B cell (primary cell): ENCODE measurements at regions not wholly inside any gene's neighbourhood (a gene's known extent, or its start where the extent isn't known, plus 50 kb on each side); places are given as distances from the start of the nearest gene placed in this dataset.

ENCODE experiments used
- ATAC-seq: fragments of 200-7000 bp; cut with Tn5 transposase; one replicate; pipeline ENCODE4 v1.10.0; 2021; ENCODE audit warnings: low read depth, mild to moderate bottlenecking, moderate number of reproducible peaks, moderate library complexity
- CTCF ChIA-PET: fragments of 350-600 bp; sonication (Branson Sonifier 250); formaldehyde crosslinking; loops from one replicate; lab custom pipeline; 2021; ENCODE audit warnings: antibody characterized with exemption, inconsistent platforms; lab: Charles Lee
- POLR2A ChIA-PET: fragments of 350-600 bp; sonication (Branson Sonifier 250); formaldehyde crosslinking; loops from one replicate; lab custom pipeline; 2021; ENCODE audit warnings: antibody characterized with exemption; lab: Charles Lee
- DNase-seq: peaks from one replicate; pipeline ENCODE4 v3.0.0; 2013
- H2AFZ ChIP-seq: 2 replicates; pipeline ENCODE4 v1.6.1; 2012; ENCODE audit warnings: mild to moderate bottlenecking, low read depth, low read length; ENCODE audit not compliant: insufficient read depth, poor library complexity, severe bottlenecking
- H3K27ac ChIP-seq, 2 donors: 1 replicate in 1 of 2; 2 replicates in 1 of 2; pipeline ENCODE4 v1.5.1; 2012 to 2013; ENCODE audit warnings: low read length in 2 of 2, mild to moderate bottlenecking in 2 of 2, moderate library complexity in 1 of 2
- H3K27me3 ChIP-seq, 4 experiments: fragments of 200-600 bp in 1 of 4; sonication (generic) in 1 of 4; replicated peaks in 1 of 4; 1 replicate in 2 of 4; 2 replicates in 2 of 4; pipeline versions ENCODE4 v1.6.1 to v1.7.0; 2013 to 2016; ENCODE audit warnings: low read length in 3 of 4, mild to moderate bottlenecking in 2 of 4, mixed read lengths in 1 of 4, moderate library complexity in 1 of 4; ENCODE audit not compliant: insufficient read depth in 4 of 4, control insufficient read depth in 3 of 4; ENCODE audit errors: control extremely low read depth in 1 of 4
- H3K36me3 ChIP-seq, 2 experiments: replicated peaks in 1 of 2; 1 replicate in 1 of 2; 2 replicates in 1 of 2; pipeline versions ENCODE4 v1.6.1 to v1.7.1; 2013; ENCODE audit warnings: low read length in 1 of 2; ENCODE audit not compliant: insufficient read depth in 2 of 2, control insufficient read depth in 1 of 2; ENCODE audit errors: control extremely low read depth in 1 of 2, extremely low read depth in 1 of 2
- H3K4me1 ChIP-seq, 2 donors: fragments of 200-600 bp in 1 of 2; sonication (generic) in 1 of 2; 1 replicate in 1 of 2; 2 replicates in 1 of 2; pipeline versions ENCODE4 v1.5.1 to v1.6.1; 2013 to 2017; ENCODE audit warnings: low read length in 2 of 2; ENCODE audit not compliant: control insufficient read depth in 2 of 2, insufficient read depth in 2 of 2
- H3K4me2 ChIP-seq: replicated peaks from 2 replicates; pipeline ENCODE3; 2012; ENCODE audit warnings: mild to moderate bottlenecking, low read depth, low read length; ENCODE audit not compliant: poor library complexity, severe bottlenecking
- H3K4me3 ChIP-seq, 5 experiments: fragments of 200-600 bp in 1 of 5; sonication (generic) in 1 of 5; 1 replicate in 3 of 5; 2 replicates in 2 of 5; pipeline versions ENCODE4 v1.5.1 to v1.7.0; 2011 to 2016; ENCODE audit warnings: low read length in 4 of 5, mild to moderate bottlenecking in 4 of 5, low read depth in 2 of 5, control low read depth in 1 of 5, moderate library complexity in 1 of 5; ENCODE audit not compliant: insufficient read depth in 1 of 5; ENCODE audit errors: control extremely low read depth in 1 of 5, extremely low read depth in 1 of 5
- H3K79me2 ChIP-seq: fragments of 200-600 bp; sonication (generic); one replicate; pipeline ENCODE4 v1.6.0; 2016; ENCODE audit warnings: low read length; ENCODE audit not compliant: control insufficient read depth, insufficient read depth
- H3K9ac ChIP-seq: fragments of 200-600 bp; sonication (generic); 2 replicates; pipeline ENCODE4 v1.6.1; 2017; ENCODE audit warnings: mild to moderate bottlenecking, low read length, moderate library complexity
- H3K9me3 ChIP-seq, 3 donors: one replicate each; pipeline versions ENCODE4 v1.6.1 to v1.7.1; 2013; ENCODE audit warnings: low read length in 2 of 3; ENCODE audit not compliant: control insufficient read depth in 2 of 3, insufficient read depth in 1 of 3; ENCODE audit errors: control extremely low read depth in 1 of 3
- H4K20me1 ChIP-seq: 2 replicates; pipeline ENCODE4 v1.6.0; 2012; ENCODE audit warnings: mild to moderate bottlenecking, low read length; ENCODE audit not compliant: insufficient read depth, control insufficient read depth, poor library complexity, severe bottlenecking
- H3K27ac Mint-ChIP-seq: one replicate; pipeline ENCODE4 v1.8.0; 2021; ENCODE audit warnings: mixed read lengths
- H3K27me3 Mint-ChIP-seq: one replicate; pipeline ENCODE4 v1.8.0; 2021; ENCODE audit warnings: mixed read lengths
- H3K4me1 Mint-ChIP-seq: one replicate; pipeline ENCODE4 v1.8.0; 2021; ENCODE audit warnings: mixed read lengths
- H3K4me3 Mint-ChIP-seq: one replicate; pipeline ENCODE4 v1.8.0; 2021; ENCODE audit warnings: mixed read lengths
- H3K9me3 Mint-ChIP-seq: one replicate; pipeline ENCODE4 v1.8.0; 2022; ENCODE audit warnings: mixed read lengths; ENCODE audit not compliant: insufficient read depth
- EZH2 ChIP-seq: IDR thresholded peaks from 2 replicates; pipeline ENCODE4 v1.6.1; 2012; ENCODE audit warnings: borderline replicate concordance, low read depth, mild to moderate bottlenecking, moderate library complexity, low read length; ENCODE audit not compliant: insufficient read depth, poor library complexity, severe bottlenecking
- WGBS: methylation state at CpG from one replicate; pipeline ENCODE4 v1.1.5; 2013; ENCODE audit warnings: missing lambda C conversion rate; ENCODE audit not compliant: insufficient coverage; 5-methylcytosine and 5-hydroxymethylcytosine counted together
- intact Hi-C: fragments of 100-400 bp; cut with micrococcal nuclease; formaldehyde crosslinking; loops from one replicate; pipeline ENCODE4 v1.10.0; 2022
- TF ChIP-seq, protein P1 (sequence below): fragments of 200-600 bp; IDR thresholded peaks from one replicate; pipeline ENCODE4 v1.8.0; 2022; ENCODE audit warnings: antibody characterized with exemption, mild to moderate bottlenecking

DNA sequence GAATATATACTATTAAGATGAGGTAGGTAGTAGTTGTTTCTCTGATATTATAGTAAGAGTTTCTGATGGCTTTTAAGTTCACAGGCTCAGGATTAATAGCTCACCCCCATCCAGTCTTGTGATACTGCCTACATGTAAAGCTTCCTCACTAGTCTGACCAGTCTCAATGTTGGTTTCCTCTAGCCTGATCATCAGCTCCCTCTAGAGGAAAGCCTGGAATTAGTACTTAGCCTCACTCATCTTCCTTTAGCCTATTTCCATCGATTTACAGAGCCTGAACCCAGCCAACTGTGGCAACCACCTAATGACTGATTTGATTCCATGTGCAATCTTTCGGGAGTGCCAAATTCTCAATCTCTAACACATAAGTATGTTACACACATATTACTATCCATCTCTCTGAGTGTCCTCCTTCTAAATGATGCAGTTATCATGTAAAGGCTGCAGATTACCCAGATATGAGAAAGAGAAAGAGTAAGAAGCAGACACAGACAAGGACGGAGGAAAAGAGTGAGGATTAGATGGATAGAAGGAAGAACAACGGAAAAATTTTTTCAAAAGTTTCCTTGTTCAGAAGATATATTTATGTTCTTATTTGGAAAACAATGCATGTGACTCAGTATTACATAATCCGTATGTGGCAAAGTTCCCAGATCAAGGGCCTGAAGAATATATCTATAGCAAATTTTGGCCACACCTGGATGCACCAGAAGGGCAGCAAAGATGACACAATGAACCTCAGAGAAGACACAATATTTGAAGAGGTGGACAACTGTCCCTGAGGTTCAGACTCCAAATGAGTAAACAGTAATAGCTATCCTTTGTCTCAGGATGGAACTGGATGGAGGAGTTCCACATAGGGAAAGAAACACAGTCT lies 333.7 kb downstream of the ELAVL2 start:
- no peak overlapping the region for H3K4me3 ChIP-seq
- Mint-ChIP-seq H3K27ac (no peak overlapping the region), H3K4me1 (no peaks in the 10 kb centered on the region), H3K27me3 (no peaks in the 10 kb centered on the region), H3K4me3 (no peak overlapping the region), H3K9me3 (no peaks in the 10 kb centered on the region)
- intact Hi-C loops: no loop called here
- no peaks in the 10 kb centered on the region for H3K9me3 ChIP-seq
- H3K36me3 ChIP-seq: no peaks in the 10 kb centered on the region
- ATAC-seq: no peak
- H3K9ac ChIP-seq: no peak overlapping the region
- TF ChIP-seq EZH2: no peak
- TF ChIP-seq, protein P1, sequence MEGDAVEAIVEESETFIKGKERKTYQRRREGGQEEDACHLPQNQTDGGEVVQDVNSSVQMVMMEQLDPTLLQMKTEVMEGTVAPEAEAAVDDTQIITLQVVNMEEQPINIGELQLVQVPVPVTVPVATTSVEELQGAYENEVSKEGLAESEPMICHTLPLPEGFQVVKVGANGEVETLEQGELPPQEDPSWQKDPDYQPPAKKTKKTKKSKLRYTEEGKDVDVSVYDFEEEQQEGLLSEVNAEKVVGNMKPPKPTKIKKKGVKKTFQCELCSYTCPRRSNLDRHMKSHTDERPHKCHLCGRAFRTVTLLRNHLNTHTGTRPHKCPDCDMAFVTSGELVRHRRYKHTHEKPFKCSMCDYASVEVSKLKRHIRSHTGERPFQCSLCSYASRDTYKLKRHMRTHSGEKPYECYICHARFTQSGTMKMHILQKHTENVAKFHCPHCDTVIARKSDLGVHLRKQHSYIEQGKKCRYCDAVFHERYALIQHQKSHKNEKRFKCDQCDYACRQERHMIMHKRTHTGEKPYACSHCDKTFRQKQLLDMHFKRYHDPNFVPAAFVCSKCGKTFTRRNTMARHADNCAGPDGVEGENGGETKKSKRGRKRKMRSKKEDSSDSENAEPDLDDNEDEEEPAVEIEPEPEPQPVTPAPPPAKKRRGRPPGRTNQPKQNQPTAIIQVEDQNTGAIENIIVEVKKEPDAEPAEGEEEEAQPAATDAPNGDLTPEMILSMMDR: no peak
- H3K79me2 ChIP-seq: no peaks in the 10 kb centered on the region
- no peaks in the 10 kb centered on the region for H4K20me1 ChIP-seq
- no peak for DNase-seq
- ChIA-PET CTCF (no interaction called here), POLR2A (no interaction called here)
- no peaks in the 10 kb centered on the region for H3K27me3 ChIP-seq
- no peak overlapping the region for H3K27ac ChIP-seq
- no peak overlapping the region for H3K4me2 ChIP-seq
- no peak overlapping the region for H2AFZ ChIP-seq
- WGBS: 60% methylated on average over 3 of the region's 5 CpGs
- H3K4me1 ChIP-seq: no peaks in the 10 kb centered on the region

DNA sequence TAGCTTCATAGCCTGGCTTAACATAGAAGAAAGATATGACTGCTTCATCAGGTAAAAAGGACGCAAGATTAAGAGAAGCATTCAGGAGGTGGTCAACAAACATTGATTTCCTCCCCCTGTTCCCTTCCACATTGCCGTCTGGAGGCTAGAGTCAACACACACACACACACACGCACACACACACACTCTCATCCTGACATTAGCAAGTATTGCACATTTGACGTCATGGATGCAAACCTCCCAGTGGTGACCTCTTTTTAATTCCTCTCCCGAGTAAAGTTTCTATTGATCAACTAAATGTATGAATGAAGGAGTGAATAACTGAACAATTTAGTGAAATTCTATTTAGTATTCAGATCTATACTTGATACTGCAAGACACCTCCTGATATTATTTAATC lies 332.8 kb downstream of the ELAVL2 start:
- Histone ChIP-seq H3K27ac (no peak overlapping the region), H3K27me3 (no peaks in the 10 kb centered on the region), H3K9ac (no peak overlapping the region), H4K20me1 (no peaks in the 10 kb centered on the region), H3K4me3 (no peak overlapping the region), H2AFZ (no peak overlapping the region), H3K9me3 (no peaks in the 10 kb centered on the region), H3K79me2 (no peaks in the 10 kb centered on the region), H3K4me1 (no peaks in the 10 kb centered on the region), H3K36me3 (no peaks in the 10 kb centered on the region), H3K4me2 (no peak overlapping the region)
- intact Hi-C loops: no loop called here
- 25% methylated on average over 1 of the region's 5 CpGs for WGBS
- ATAC-seq (no peak), DNase-seq (no peak)
- no peaks in the 10 kb centered on the region for H3K9me3 Mint-ChIP-seq
- ChIA-PET CTCF (no interaction called here), POLR2A (no interaction called here)
- H3K4me3 Mint-ChIP-seq: no peak overlapping the region
- TF ChIP-seq, protein P1: no peak
- TF ChIP-seq EZH2: no peak
- no peaks in the 10 kb centered on the region for H3K4me1 Mint-ChIP-seq
- H3K27me3 Mint-ChIP-seq: no peaks in the 10 kb centered on the region
- no peak overlapping the region for H3K27ac Mint-ChIP-seq
